Gastrocnemius medialis (tissue), 4 donors: ENCODE measurements at regions not wholly inside any gene's neighbourhood (a gene's known extent, or its start where the extent isn't known, plus 50 kb on each side); places are given as distances from the start of the nearest gene placed in this dataset.

Experiments used
- ATAC-seq, 2 donors: fragments of 150-250 bp; one replicate each; pipeline ENCODE4 v1.9.1; 2016
- DNase-seq, 2 donors: peaks; one replicate each; pipeline ENCODE4 v3.0.0-alpha.2; 2019
- H3K27ac ChIP-seq, 4 donors: fragments of 200-600 bp; sonication (generic); 1 replicate in 1 of 4; 2 replicates in 3 of 4; pipeline ENCODE4 v1.5.1; 2016 to 2018; ENCODE audit warnings: mild to moderate bottlenecking in 2 of 4, moderate library complexity in 1 of 4
- H3K27me3 ChIP-seq, 3 donors: fragments of 200-600 bp; sonication (generic) in 2 of 3; 1 replicate in 1 of 3; 2 replicates in 2 of 3; pipeline versions ENCODE4 v1.5.1 to v1.6.0; 2016 to 2019; ENCODE audit warnings: mild to moderate bottlenecking in 1 of 3, moderate library complexity in 1 of 3
- H3K36me3 ChIP-seq, 2 donors: fragments of 200-600 bp; sonication (generic) in 1 of 2; one replicate each; pipeline ENCODE4 v1.5.1; 2017 to 2018
- H3K4me1 ChIP-seq, 2 donors: fragments of 200-600 bp; sonication (generic) in 1 of 2; one replicate each; pipeline ENCODE4 v1.5.1; 2016 to 2017; ENCODE audit warnings: mild to moderate bottlenecking in 2 of 2
- H3K4me3 ChIP-seq, 4 donors: fragments of 200-600 bp; sonication (generic) in 3 of 4; 1 replicate in 1 of 4; 2 replicates in 3 of 4; pipeline ENCODE4 v1.5.1; 2016 to 2019; ENCODE audit warnings: mild to moderate bottlenecking in 2 of 4
- H3K9me3 ChIP-seq, 3 donors: fragments of 200-600 bp; sonication (generic) in 2 of 3; 1 replicate in 1 of 3; 2 replicates in 2 of 3; pipeline ENCODE4 v1.5.1; 2016 to 2019
- POLR2A ChIP-seq, 2 donors: fragments of 450-650 bp; IDR thresholded peaks; one replicate each; pipeline ENCODE4 v1.6.1; 2017; ENCODE audit warnings: antibody characterized with exemption in 2 of 2, mild to moderate bottlenecking in 2 of 2, moderate library complexity in 2 of 2
- in situ Hi-C, 4 donors: fragments of 200-750 bp; cut with MboI; loops; one replicate each; pipeline versions ENCODE4 v1.15.0 to v1.8.0; 2017; ENCODE audit warnings: low sequenced_read_pairs in 4 of 4
- intact Hi-C: fragments of 100-400 bp; cut with DNase I; formaldehyde crosslinking; loops from one replicate; pipeline ENCODE4 v1.15.1; 2023; ENCODE audit warnings: low total_unique reads
- TF ChIP-seq, protein P1 (sequence below), 5 experiments: fragments of 450-650 bp in 3 of 5; fragments of 200-600 bp in 2 of 5; sonication (generic) in 2 of 5; IDR thresholded peaks in 4 of 5; conservative IDR thresholded peaks in 1 of 5; 1 replicate in 4 of 5; 2 replicates in 1 of 5; pipeline ENCODE4 v1.5.1; 2016 to 2019; ENCODE audit warnings: antibody characterized with exemption in 5 of 5, mild to moderate bottlenecking in 3 of 5, moderate library complexity in 3 of 5

DNA sequence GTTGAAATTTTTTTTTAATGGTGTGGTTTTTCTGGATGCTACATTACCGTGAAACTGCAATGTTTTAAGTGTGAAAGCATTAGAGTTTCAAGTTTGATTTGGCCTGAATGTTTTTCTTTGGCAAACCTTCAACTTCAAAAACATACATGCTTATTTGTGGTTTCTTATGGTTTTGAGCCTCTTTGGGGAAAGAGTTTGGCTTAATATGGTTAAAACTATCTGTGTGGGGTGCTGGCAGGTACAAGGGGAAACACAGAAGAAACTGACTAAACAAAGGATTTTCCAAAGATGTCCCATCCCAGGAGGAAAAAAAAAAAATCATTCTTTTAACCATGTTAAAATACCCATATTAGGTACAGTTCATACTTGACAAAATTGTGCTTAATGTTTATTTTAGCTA, 121.1 kb downstream of the HGF start:
- no peaks in the 10 kb centered on the region for H3K36me3 ChIP-seq
- ATAC-seq (no peak), DNase-seq (no peak)
- in situ Hi-C loops: no loop called here
- H3K4me1 ChIP-seq: no peaks in the 10 kb centered on the region
- H3K9me3 ChIP-seq: no peaks in the 10 kb centered on the region
- TF ChIP-seq POLR2A (IDR thresholded peaks at IDR 0.05): no peak
- TF ChIP-seq, protein P1, sequence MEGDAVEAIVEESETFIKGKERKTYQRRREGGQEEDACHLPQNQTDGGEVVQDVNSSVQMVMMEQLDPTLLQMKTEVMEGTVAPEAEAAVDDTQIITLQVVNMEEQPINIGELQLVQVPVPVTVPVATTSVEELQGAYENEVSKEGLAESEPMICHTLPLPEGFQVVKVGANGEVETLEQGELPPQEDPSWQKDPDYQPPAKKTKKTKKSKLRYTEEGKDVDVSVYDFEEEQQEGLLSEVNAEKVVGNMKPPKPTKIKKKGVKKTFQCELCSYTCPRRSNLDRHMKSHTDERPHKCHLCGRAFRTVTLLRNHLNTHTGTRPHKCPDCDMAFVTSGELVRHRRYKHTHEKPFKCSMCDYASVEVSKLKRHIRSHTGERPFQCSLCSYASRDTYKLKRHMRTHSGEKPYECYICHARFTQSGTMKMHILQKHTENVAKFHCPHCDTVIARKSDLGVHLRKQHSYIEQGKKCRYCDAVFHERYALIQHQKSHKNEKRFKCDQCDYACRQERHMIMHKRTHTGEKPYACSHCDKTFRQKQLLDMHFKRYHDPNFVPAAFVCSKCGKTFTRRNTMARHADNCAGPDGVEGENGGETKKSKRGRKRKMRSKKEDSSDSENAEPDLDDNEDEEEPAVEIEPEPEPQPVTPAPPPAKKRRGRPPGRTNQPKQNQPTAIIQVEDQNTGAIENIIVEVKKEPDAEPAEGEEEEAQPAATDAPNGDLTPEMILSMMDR (IDR thresholded peaks at IDR 0.05 in 4 of 5, conservative IDR thresholded peaks at IDR 0.05 in 1 of 5): no peak
- no peak overlapping the region for H3K4me3 ChIP-seq
- no peaks in the 10 kb centered on the region for H3K27me3 ChIP-seq
- intact Hi-C loops: no loop called here
- H3K27ac ChIP-seq: no peak overlapping the region

DNA sequence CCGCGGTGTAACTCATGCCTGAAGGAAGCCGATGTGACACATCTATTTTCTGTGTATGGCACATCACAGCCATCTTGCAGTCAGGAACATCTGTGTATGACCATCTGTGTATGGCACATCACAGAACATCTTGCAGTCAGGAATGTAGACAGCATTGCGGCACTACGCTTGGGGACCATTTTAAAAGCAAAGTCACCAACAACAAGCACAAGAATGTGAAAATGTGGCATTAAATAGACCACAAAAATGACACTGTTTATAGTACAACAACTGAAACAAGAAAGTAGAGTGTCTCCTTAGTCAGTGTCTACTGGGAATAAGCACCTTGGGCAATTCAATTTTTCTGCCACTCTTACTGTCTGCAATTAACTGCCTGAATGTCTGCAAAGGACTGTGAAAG, 124.4 kb downstream of the HGF start:
- H3K9me3 ChIP-seq: no peaks in the 10 kb centered on the region
- DNase-seq (no peak), ATAC-seq (no peak)
- no peaks in the 10 kb centered on the region for H3K27me3 ChIP-seq
- H3K4me3 ChIP-seq: no peak overlapping the region
- no peak for TF ChIP-seq POLR2A (IDR thresholded peaks at IDR 0.05)
- TF ChIP-seq, protein P1 (IDR thresholded peaks at IDR 0.05 in 4 of 5, conservative IDR thresholded peaks at IDR 0.05 in 1 of 5): no peak
- no peak overlapping the region for H3K27ac ChIP-seq
- intact Hi-C loops: no loop called here
- in situ Hi-C loops: no loop called here
- H3K36me3 ChIP-seq: no peaks in the 10 kb centered on the region
- no peaks in the 10 kb centered on the region for H3K4me1 ChIP-seq

- TF ChIP-seq, protein P1 (IDR thresholded peaks at IDR 0.05 in 4 of 5, conservative IDR thresholded peaks at IDR 0.05 in 1 of 5): no peak
- no peak for TF ChIP-seq POLR2A (IDR thresholded peaks at IDR 0.05)
- intact Hi-C loops (no loop called here), in situ Hi-C loops (no loop called here)
- H3K27ac ChIP-seq: no peak overlapping the region
- no peaks in the 10 kb centered on the region for H3K36me3 ChIP-seq
- H3K27me3 ChIP-seq: no peaks in the 10 kb centered on the region
- no peaks in the 10 kb centered on the region for H3K9me3 ChIP-seq
- H3K4me3 ChIP-seq: no peak overlapping the region
- no peak for DNase-seq
- H3K4me1 ChIP-seq: no peaks in the 10 kb centered on the region
- ATAC-seq: no peak
Measured at GRCh38 chr7:81641873-81642272, 128.0 kb downstream of the HGF start.

DNA sequence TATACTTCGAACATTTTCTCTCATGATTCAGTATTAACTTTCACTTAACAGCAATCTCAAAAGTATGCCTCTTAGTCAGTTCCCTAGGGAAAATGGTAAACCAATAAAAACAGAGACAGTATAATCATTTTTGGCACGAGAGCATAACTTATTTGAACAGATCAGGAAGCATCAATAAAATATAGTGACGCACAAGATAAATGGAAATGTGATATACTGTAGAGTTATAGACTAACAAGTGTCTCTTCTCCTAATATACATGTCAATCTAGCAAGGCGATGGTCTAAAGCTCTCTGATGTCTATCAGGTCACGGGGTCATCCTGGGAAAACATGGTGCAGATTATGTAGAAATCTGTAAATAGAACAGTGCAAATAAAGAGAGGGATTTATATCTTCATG, 131.6 kb downstream of the HGF start:
- H3K4me3 ChIP-seq: no peak overlapping the region
- H3K9me3 ChIP-seq: no peaks in the 10 kb centered on the region
- TF ChIP-seq POLR2A (IDR thresholded peaks at IDR 0.05): no peak
- TF ChIP-seq, protein P1 (IDR thresholded peaks at IDR 0.05 in 4 of 5, conservative IDR thresholded peaks at IDR 0.05 in 1 of 5): no peak
- H3K4me1 ChIP-seq: no peaks in the 10 kb centered on the region
- H3K27me3 ChIP-seq: no peaks in the 10 kb centered on the region
- H3K27ac ChIP-seq: no peak overlapping the region
- in situ Hi-C loops (no loop called here), intact Hi-C loops (no loop called here)
- ATAC-seq: no peak
- no peaks in the 10 kb centered on the region for H3K36me3 ChIP-seq
- no peak for DNase-seq

- Histone ChIP-seq H3K36me3 (no peaks in the 10 kb centered on the region), H3K9me3 (no peaks in the 10 kb centered on the region), H3K4me3 (no peak overlapping the region), H3K27ac (no peak overlapping the region), H3K4me1 (no peaks in the 10 kb centered on the region), H3K27me3 (no peaks in the 10 kb centered on the region)
- TF ChIP-seq, protein P1 (IDR thresholded peaks at IDR 0.05 in 4 of 5, conservative IDR thresholded peaks at IDR 0.05 in 1 of 5): no peak
- TF ChIP-seq POLR2A (IDR thresholded peaks at IDR 0.05): no peak
- DNase-seq (no peak), ATAC-seq (no peak)
- intact Hi-C loops: no loop called here
- in situ Hi-C loops: no loop called here
Measured at GRCh38 chr7:81637534-81637933, 132.3 kb downstream of the HGF start.
